Kasumi-1 (cell line): ENCODE measurements at regions not wholly inside any gene's neighbourhood (a gene's known extent, or its start where the extent isn't known, plus 50 kb on each side); places are given as distances from the start of the nearest gene placed in this dataset.
A peak's percentile ranks its signal among the peaks of the same experiment; 100 is the strongest.
"Not testable (repeated sequence)": the region's sequence is repeated elsewhere in the genome, so short reads cannot be mapped to it uniquely, and the experiment has no call there.

Source experiments
- DNase-seq, 2 experiments: peaks; one replicate each; lab custom pipeline; 2025; lab: John Stamatoyannopoulos, UW

DNA sequence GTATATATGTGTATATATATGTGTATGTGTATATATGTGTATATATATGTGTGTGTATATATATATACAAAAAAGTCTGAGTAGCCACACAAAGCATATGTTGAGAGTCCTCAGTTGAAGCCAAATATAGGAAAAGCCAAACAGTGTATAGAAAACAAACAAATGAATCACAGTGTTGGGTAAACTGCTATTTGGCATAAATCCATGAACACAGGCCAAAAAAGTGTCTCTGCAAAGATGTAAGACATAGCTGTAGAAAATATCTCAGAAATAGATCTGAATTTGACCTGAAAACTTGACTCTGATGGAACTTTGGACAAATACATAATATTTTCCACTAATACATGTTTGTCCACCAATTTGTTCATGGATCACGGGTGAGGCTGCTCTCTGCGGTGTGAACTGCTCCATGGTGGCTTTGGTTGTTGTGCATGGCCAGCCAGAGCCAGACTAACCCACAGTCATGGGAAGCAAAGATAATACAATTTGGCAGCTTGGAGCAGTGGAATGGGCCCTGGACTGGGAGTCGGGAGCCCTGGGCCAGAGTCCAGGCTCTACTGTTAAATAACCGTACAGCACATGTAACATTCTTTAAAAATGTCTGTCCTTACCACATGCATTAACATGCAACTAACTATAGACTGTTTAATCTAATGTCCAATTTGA, 76.9 kb upstream of the EED start:
- no peak for DNase-seq

DNA sequence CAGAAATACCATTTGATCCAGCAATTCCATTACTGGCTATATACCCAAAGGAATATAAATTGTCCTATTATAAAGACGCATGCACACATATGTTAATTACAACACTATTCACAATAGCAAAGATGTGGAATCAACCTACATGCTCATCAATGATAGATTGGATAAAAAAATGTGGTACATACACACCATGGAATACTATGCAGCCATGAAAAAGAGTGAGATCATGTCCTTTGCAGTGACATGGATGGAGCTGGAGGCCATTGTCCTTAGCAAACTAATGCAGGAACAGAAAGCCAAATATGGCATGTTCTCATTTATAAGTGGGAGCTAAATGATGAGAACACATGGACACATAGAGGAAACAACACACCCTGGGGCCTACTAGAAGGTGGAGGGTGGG, 78.3 kb upstream of the EED start:
- not testable (repeated sequence) for DNase-seq

DNA sequence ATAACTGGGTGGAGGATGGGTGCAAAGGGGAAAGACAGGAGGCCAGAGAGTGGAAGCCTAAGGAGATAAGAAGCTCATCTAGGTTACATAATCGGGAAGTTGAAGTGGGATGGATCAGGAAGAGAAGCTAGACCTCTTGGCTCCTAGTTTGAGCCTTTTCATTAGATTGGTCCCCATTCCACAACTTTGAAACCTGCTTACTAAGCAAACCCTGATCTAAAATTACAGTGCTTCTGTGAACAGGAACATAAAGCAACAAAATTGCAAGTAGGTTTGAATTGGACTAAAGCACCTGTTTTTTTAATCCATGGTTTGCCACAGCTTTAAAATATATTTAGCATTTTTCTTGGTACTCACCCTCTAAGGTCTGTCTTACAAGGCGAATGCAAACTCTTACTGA, 80.4 kb upstream of the EED start:
- no peak for DNase-seq

DNA sequence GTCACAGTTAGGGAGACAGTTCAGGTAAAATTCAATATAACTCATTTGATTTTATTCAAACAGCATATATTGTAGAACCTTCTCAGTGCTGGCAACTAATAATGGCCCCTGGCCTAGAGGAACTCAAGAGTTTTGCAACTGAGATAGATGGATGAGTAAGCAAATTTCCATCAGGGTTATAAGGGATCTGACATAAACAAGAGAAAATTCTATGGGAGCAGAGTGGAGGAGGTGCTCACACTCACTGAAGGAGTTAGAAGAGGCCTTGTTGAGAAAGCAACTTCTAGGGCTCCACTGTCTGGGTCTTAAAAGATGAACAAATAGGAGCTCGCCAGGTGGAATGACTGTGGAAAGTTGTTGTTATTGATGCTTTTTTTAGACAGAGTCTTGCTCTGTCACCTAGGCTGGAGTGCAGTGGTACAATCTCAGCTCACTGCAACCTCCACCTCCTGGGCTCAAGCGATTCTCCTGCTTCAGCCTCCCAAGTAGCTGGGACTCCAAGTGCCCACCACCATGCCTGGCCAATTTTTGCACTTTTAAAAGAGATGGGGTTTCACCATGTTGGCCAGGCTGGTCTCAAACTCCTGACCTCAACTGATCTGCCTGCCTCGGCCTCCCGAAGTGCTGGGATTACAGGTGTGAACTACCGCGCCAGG, 81.2 kb upstream of the EED start:
- DNase-seq: not testable (repeated sequence)

DNA sequence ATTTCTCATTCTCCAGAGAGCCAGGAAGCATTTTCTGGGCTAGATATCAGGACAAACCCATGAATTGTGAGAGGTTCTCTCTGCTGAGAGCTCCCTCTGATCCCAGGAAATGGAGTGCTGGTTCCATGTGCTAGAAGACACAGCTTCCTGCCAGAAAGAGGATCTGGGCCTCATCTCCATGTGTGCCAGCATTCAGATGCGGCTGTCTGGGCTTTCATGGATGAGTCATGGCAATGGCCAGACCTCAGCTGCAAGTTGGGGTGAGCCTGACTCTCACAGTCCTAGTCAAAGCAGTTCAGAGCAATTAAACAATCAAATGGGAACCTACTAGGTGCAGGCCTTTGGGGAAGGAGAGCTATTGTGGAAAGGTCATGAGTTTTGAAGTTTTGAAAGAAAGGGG, 82.3 kb upstream of the EED start:
- DNase-seq: peak; percentile 76 to 88

DNA sequence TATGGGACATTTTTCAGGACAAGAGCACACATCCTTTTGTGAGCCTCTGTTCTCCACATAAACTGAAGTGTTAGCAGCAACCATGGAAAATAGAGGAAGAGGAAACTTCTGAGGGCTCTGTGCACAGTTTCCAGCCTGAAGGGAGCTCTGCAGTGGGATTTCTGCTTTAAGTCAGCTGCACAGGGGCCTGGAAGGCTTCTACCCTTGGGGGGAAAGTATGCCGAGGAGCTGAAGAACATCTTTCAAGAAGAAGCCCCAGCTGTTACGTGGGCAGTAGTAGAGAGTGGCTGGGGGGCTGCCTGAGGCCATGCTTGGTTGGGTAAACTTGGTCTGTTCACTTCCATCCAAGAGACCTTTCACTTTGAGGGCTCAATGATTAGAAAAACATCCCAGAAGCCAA, 82.7 kb upstream of the EED start:
- DNase-seq: peak; percentile 61 to 64

DNA sequence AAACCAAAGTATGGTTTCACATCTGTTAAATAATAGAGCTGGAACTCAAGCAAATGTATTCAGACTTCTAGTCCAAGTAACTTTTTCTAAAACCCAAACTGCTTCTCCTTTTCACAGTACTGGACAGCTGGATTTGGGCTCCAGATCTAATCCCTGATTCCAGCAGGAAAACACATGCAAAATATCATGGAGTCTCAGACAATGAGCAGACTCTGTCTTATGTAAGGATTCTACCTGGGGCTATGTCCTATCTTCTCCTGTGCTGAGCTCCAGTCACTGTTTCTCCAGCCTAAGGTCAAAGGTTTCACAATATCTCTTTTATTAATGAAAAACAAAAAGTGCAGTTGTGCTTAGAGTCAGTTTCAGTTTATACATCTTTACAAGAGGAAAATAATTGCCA, 83.2 kb upstream of the EED start:
- DNase-seq: no peak

DNA sequence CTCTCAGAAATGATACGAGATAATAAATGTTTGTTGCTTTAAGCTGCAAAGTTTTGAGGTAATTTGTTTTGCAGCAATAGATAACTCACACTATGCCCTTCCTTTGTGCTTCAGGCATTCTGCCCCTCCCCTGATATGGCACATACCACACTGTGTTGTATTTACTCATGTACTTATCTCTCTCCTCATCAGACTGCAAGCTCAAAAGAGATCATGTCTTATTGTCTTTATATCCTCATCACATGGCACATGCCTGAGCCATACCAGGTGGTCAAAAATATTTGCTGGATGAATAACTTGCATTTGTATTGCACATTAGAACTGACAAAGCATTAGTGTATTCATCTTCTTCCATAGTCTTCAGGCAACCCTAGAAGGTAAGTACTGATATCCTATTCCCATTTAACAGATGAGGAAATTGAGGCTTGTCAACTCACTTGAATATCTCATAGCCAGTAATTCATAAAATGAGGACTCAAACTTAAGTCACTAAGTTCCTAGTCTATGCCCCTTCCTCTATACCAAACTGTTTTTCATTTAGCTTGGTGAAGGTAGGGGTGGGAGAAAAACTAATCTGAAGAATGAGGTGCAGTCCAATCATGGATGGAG, 83.9 kb upstream of the EED start:
- DNase-seq: no peak

DNA sequence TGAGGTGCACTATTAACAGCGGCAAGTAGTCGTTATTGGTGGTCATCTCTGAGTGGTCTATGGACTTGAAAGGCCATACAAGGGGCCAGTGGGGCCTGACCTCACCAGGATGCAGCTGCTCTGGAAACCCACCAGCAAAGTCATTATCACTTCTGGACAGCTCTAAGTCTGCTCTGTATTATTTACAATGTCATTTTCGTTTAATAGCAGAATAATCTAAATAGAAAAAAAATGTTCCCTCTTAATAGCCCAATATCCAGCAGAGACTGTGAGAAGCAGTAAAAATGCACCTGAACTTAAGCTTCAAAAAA, 85.0 kb upstream of the EED start:
- DNase-seq: no peak

DNA sequence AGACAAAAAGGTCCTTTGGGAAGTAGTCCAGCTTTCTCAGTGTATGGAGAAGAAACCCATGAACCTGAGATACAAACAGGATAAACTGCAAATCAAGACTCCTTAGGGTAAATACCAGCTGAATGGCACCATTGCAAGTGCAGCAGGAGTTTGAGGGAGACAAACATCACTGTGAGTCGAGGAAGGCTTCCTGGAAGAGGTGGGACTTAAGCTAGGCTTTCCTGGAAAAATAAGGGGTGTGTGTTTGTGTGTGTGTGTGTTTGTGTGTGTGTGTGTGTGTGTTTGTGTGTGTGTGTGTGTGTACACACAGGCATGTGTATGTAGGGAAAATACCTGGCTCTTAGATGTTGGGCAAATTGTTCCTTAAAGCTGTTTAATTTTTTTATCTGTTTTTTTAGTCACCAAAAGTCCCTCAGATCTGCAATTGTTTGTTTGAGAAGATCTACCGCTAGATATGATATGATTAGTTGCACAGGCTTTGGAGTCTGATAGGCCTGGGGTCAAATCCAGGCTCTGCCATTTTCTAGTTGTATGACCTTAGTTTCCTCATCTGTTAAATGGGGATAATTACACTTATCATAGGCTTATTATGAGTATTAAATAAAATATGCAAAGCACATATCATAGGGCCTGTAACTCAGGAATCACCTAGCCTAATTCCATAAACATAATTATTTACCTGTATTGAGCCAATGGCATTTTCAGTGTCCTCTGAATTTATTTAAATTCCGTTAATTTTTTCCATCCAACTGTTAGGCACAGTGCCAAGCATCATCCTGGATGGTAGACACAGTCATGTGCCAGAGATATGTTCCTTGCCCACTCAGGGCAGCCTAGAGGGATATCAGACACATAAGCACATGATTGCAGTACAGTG, 85.6 kb upstream of the EED start:
- DNase-seq: no peak

DNA sequence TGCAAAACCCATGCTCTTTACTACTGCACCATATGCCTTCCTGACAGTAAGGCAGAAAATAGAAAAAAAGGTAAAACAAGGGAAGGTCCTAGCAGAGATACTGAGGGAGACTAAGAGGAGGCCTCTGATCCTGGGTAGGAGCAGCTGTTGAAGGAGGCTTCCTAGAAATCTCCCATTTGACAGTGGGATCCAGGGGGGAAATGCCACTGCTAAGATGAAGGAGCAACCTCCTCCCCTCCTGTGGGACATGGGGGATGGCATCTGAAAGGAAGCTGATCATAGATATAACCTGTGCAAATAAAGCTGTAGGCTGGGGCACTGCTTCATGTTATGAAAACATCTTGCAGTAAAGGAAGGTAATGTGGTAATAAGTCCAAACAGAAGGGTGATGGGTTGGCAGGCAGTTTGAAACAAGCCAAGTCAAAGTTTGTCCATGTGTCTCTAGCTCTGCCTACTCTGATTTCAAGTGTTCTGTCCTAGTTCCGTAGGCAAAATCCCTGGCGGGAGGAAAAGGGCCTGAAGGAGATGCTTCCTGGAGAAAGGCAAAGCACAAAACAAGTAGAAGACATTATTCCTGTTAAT, 86.7 kb upstream of the EED start:
- DNase-seq: no peak

DNA sequence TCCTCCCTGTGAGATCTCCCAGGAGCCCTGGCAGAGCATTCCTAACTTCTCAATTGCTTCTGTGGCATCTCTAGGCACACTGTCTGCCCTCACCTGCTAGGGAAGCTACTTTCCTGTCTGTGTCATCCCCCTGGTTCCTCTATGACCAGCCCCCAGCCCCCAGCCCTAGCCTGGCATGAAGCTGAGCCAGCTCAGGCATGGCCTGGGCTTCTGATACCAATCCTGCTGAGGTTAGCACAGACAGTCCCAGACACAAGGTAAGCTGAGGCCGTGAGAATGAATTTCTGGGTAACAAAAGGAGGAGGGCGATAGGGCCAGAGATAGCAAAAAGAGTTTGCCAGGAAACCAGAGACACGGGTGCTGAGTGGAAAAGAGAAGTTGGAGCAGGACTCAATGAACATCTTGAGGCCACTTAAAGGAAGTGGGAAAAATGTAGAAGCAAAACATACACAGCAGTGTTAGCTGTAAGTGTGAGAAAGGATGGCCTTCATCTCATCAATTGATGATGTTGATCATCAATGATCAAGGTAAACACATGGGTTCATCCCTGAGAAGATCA, 87.6 kb upstream of the PICALM start:
- DNase-seq: peak; percentile 67 to 69

DNA sequence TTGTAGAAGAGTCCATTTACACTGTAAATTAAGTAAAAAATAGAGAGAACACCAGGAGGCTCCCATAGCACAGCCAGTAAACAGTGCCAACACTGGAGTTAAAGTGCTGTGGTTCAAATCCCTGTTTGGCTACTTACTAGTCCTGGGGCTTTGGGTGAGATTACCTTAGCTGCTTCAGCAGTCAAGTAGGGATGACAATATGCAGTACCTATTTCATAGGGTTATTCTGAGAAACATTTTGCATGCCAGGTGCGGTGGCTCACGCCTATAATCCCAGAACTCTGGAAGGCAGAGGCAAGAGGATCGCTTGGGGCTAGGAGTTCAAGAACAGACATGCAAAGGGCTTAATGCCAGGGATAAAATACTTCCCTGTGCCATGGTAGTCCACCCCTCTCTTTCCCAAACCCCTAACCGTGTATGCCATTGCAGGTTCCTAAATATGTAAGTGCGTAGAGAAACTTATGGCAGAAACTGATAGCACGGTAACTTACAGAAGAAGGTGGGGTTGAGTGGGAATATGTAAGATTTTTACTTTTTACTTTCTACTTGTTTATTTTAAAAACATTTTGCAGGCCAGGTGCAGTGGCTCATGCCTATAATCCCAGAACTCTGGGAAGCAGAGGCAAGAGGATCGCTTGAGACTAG, 86.4 kb upstream of the PICALM start:
- DNase-seq: no peak

DNA sequence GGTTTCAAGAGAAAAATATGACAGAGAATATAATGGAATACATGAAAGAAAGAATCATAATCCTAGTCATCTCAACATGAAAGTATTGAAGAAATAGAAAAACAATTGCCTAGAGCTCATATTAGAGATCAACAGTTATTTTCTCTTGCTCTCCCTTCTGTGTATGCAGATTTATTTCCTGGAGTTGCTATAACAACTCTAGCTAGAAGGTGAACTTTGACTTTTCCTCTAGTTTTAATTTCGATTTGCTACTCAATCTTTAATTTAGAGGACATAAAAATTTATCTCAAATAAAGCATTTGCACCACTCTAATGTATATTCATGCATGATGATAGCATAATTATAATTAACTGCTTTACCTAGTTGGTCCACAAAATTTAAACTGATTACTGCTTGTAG, 84.6 kb upstream of the PICALM start:
- no peak for DNase-seq

DNA sequence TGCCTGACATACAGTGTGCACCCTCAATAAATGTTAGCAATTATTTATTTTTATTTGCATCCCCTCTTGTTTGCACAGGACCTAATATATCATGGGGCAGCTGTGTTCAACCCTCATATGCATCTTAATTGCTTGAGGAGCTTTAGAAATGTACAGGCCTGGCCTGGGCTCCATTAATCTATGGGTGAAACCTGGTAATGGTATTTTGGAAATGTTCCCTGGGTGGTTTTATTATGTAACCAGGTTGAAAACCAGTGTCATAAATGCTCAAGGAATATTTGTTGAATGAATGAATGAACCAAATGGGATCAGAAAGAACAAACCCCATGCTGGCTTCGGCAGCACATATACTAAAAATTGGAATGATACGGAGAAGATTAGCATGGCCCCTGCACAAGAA, 84.0 kb upstream of the PICALM start:
- no peak for DNase-seq

DNA sequence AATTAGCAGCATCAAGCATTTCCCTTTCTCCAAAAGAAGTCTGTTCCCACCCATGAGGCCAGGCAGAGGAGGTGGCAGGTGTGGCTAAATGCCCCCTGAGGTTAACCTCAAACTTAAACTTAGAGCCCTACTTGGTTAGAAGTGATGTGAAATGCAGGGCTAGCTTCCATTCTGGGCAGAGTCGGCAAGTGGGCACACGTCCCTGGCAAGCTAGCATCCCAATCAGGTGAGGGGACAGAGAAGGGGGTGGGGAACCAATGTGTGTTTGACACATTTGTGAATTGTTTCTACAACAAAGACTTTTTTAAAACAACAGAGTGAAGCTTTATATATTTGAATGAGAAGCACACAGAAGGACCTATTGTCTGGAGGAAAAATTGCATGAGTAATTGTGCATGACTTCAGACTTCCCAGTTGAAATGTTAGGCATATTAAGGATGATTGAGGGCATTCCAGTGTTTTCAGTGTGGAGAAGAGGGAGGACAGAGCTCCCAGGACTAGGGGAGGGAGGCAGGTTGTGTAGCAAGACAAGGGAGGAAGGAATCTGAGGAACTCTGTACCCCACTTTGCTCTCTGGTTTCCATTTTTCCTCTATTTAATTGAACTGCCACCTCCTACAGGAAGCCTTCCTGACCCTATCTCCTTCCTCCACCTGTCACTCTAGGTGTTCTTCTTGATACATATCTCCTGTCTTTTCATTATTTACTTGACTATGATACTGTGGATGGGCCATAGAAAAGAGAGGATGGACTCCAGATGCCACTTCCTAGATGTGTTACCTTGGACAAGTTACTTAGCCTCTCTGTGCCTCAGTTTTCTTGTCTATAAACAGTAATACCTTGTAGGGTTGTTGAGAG, 83.3 kb upstream of the PICALM start:
- no peak for DNase-seq

DNA sequence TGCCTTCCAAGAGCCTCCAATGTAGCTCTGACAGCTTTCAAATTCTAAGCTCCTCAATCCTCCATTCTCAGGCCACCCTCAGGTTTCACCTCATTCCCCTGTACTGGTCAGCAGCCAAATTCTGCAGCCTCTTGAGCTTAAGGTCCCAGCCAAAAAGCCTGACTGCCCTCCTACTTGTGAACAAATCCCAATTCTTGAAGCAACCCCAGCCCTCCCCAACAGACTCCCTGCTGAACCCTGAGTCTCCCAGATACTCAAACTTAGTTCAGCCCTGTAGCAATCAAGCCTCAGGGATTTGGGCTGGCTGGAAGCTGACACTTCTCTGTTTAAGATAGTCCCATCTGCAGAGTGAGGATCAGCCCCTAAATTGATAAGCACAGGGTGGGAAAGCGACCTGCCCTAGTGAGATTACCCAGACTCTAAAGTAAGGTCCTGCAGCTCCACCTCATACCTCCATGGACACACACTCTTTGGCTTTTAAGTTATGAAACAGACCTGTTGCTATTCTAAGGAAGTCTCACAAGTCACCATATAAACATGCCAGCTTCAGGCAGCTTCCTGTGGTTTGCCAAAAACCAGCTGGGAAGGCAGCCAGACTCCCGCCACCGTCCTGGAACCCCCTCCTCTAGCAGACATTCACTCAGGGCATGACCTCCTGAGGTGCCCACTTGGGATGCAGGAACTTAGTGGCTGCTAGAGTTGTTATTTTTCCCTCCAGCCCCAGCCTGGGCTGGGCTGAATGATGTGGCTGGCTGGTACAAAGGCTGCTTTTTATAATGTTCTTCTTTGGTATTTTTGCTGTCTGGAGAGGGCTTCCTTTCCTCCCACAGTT, 82.5 kb upstream of the PICALM start:
- peak; percentile 75 to 81 for DNase-seq

DNA sequence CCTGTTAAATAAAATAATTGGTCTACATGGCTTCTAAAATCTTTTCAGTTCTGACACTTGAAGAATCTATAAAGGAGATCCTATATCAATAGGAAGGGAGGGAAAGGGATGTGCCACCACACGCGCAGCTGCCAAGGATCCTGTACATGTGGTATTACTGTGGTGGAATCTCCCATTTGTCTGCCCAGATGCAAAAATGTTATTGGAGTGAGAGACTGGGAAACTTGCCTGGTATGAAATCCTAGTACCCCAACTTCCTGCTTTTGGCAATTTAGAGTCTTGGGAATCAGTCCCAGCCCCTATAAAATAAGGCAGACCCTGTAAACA, 81.9 kb upstream of the PICALM start:
- DNase-seq: no peak

DNA sequence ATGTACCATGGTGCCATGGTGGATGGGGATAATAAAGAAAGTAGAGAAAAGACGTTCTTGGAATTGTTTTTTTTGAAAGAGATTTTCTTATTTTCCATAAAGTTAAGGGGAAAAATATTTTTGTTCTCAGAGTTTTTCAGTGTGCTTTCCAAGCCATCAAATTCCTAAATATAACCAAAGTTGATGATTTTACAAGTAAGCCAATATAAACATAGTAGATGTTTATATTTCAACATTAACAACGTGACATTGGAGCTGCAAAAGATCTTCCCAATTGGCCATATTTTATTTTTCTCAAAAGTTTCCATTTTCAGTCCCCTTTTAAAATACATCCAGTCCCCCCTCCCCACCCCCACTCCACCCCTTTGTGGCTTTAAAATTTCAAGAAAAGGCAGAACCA, 80.9 kb upstream of the PICALM start:
- DNase-seq: no peak

DNA sequence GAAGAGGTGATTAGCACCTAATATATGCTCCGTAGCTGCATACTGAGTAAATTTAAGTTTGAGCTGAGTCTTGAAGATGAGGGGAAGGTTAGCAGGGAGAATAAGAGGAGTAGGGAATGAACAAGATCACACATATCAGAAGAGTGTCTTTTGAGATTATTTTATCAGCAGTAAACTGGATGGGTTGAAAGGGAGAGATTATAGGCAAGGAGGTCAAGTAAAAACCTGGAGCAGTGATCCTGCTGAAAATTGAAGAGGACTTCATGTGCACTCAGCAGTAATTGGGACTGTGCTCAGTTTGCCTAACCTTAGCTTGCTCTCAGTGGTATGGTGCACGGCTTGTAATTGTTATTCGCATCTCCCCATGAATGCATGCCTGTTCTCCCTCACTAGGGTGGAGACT, 79.5 kb upstream of the PICALM start:
- no peak for DNase-seq
